C1 segment of cervical spinal cord (tissue), 14 donors: ENCODE measurements at regions not wholly inside any gene's neighbourhood (a gene's known extent, or its start where the extent isn't known, plus 50 kb on each side); places are given as distances from the start of the nearest gene placed in this dataset.

Experiments used
- DNase-seq, 14 donors: peaks; one replicate each; lab custom pipeline; 2025; lab: John Stamatoyannopoulos, UW

DNA sequence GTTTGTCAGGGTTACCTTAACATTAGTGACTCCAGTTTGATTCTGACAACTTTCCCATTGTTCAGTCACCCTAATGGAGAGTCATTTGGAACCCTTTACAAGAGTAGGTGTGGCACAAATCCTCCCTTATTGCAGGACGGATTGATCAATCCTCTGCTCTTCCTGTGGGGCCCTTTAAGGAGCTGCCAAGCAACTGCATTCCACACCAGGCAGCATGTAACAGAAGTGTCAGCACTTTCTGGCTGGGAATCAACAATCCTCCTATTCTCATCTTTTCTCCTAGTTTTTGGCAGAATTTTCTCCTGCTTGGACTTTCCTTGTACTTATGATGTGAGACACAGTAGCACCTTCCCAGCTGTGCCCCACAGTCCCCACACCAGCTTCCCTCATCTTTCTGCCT is 177.8 kb downstream of the ST6GAL2 start:
- no peak for DNase-seq

GRCh38 chr2:106709229-106709628 is 176.7 kb downstream of the ST6GAL2 start:
- no peak for DNase-seq

GRCh38 chr2:106719222-106719621 is 166.7 kb downstream of the ST6GAL2 start:
- no peak for DNase-seq

DNA sequence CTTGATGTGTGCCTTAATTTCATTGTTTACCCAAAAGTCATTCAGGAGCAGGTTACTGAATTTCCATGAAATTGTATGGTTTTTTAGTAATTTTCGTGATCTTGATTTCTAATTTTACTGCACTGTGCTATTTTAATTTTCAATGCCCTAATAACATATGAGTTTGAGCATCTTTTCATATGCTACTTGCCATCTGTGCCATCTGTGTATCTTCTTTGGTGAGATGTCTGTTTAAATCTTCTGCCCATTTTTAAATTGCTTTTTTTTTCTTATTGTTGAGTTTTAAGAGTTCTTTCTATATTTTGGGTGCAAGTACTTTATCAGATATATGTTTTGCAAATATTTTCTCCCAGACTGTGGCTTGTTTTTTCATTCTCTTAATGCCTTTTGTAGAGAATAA is 165.9 kb downstream of the ST6GAL2 start:
- no peak for DNase-seq

DNA sequence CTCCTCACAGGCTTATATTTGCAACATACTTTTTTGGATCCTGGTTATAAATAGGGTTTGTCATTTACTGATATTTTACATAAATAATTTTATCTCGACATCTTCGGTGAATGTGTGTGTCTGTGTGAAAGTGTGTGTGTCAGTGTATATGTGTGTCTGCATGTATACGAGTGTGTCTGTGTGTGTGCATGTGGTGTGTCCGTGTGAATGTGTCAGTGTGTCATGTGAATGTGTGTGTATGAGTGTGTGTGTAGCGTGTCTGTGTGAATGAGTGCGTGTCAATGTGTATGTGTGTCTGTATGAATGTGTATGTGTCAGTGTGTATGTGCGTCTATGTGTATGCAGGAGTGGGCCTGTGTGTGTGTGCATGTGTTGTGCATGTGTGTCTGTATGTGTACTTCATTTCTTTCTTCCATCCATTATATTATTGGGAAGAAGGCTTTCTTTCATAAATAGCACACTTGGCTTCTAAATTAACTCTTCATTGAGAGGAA is 161.6 kb downstream of the ST6GAL2 start:
- DNase-seq: no peak

GRCh38 chr2:106734165-106734564 is 151.8 kb downstream of the ST6GAL2 start:
- no peak for DNase-seq

DNA sequence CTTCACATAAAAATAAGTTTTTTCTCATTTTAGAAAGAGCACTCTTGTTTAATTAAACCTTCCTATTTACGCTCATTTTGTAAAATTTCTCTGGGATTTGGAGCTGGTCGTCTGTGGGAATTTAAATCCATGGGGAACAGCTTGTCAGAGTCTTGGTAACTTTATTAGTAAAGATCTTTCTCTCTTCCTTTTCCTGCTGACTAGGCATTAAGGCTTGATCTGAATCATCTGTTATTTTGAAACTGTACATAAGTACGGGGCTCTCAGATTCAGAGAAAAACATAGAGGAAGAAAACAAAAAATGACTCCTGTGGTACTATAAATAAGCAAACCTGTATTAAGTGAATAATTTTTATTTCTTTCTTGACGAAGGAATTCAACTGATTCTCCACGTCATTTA is 150.2 kb downstream of the ST6GAL2 start:
- DNase-seq: no peak

GRCh38 chr2:106736221-106736620 is 149.7 kb downstream of the ST6GAL2 start:
- DNase-seq: no peak

DNA sequence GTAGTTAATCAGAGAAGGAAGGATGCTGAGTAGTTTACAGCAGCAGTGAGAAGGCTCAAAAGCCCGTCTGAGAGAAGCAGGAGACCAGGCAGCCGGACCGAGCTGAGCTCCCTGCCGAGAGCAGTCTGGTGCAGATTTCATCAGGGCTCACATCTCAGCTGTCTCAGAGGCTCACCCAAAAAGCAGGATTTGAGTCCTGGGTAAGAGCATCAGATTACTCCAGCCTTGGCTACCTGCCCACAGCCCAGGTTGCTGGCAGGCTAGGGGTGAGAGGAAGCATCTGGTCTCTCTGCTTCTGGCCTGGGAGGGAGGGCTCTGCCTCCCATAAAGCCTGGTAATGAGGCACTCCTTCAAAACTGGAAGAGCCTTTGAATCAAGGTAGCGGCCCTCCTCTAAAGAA is 140.5 kb downstream of the ST6GAL2 start:
- DNase-seq: peak in 2 of 14 donors; percentile 23 to 94

GRCh38 chr2:106749823-106750222 is 136.1 kb downstream of the ST6GAL2 start:
- no peak for DNase-seq
